Thoracic aorta (tissue), 2 donors: ENCODE measurements at regions not wholly inside any gene's neighbourhood (a gene's known extent, or its start where the extent isn't known, plus 50 kb on each side); places are given as distances from the start of the nearest gene placed in this dataset.

Source experiments
- ATAC-seq: fragments of 150-250 bp; one replicate; pipeline ENCODE4 v1.8.0; 2017; ENCODE audit warnings: low read depth; ENCODE audit not compliant: insufficient number of reproducible peaks, low FRiP score
- DNase-seq: peaks from one replicate; pipeline ENCODE4 v3.0.0-alpha.2; 2020; ENCODE audit warnings: low spot score
- H3K27ac ChIP-seq, 2 donors: fragments of 200-600 bp; sonication (generic); 1 replicate in 1 of 2; 2 replicates in 1 of 2; pipeline ENCODE4 v1.5.1; 2016; ENCODE audit warnings: mild to moderate bottlenecking in 2 of 2, moderate library complexity in 2 of 2
- H3K27me3 ChIP-seq: fragments of 200-600 bp; sonication (generic); replicated peaks from 2 replicates; pipeline ENCODE4 v1.6.0; 2016; ENCODE audit warnings: mild to moderate bottlenecking; ENCODE audit not compliant: insufficient read depth
- H3K36me3 ChIP-seq: fragments of 200-600 bp; sonication (generic); one replicate; pipeline ENCODE4 v1.5.1; 2016
- H3K4me1 ChIP-seq, 2 donors: fragments of 200-600 bp; sonication (generic); 1 replicate in 1 of 2; 2 replicates in 1 of 2; pipeline versions ENCODE4 v1.5.1 to v1.6.0; 2016; ENCODE audit warnings: low read depth in 2 of 2, mild to moderate bottlenecking in 1 of 2; ENCODE audit not compliant: control insufficient read depth in 1 of 2
- H3K4me3 ChIP-seq: fragments of 200-600 bp; sonication (generic); 2 replicates; pipeline ENCODE4 v1.5.1; 2016; ENCODE audit warnings: mild to moderate bottlenecking
- H3K9me3 ChIP-seq: fragments of 200-600 bp; sonication (generic); 2 replicates; pipeline ENCODE4 v1.5.1; 2016
- CTCF ChIP-seq: fragments of 200-600 bp; sonication (generic); IDR thresholded peaks from one replicate; pipeline ENCODE4 v1.5.1; 2019; ENCODE audit warnings: antibody characterized with exemption

- Histone ChIP-seq H3K4me1 (no peaks in the 10 kb centered on the region), H3K36me3 (no peaks in the 10 kb centered on the region), H3K4me3 (no peak overlapping the region), H3K9me3 (no peaks in the 10 kb centered on the region), H3K27ac (no peak overlapping the region), H3K27me3 (no peaks in the 10 kb centered on the region)
- ATAC-seq (no peak), DNase-seq (no peak)
- TF ChIP-seq CTCF, result no peak
Measured at GRCh38 chr18:56118422-56118821, 520.0 kb downstream of the TXNL1 start.

- Histone ChIP-seq H3K36me3 (no peaks in the 10 kb centered on the region), H3K4me3 (no peak overlapping the region), H3K4me1 (no peaks in the 10 kb centered on the region), H3K27ac (no peak overlapping the region), H3K27me3 (no peaks in the 10 kb centered on the region), H3K9me3 (no peaks in the 10 kb centered on the region)
- DNase-seq (no peak), ATAC-seq (no peak)
- no peak for TF ChIP-seq CTCF
Measured at GRCh38 chr18:56115071-56116015, 523.0 kb downstream of the TXNL1 start.

- Histone ChIP-seq H3K27me3 (no peaks in the 10 kb centered on the region), H3K27ac (no peak overlapping the region), H3K4me3 (no peak overlapping the region), H3K9me3 (no peaks in the 10 kb centered on the region), H3K36me3 (no peaks in the 10 kb centered on the region), H3K4me1 (peaks cover 0 to 9% of the 10 kb centered on the region in 2 donors)
- no peak for ATAC-seq
- no peak for TF ChIP-seq CTCF
- no peak for DNase-seq
Measured at GRCh38 chr18:56112984-56113383, 525.0 kb upstream of the TCF4 start.

- Histone ChIP-seq H3K9me3 (no peaks in the 10 kb centered on the region), H3K4me1 (peaks cover 0 to 15% of the 10 kb centered on the region in 2 donors), H3K4me3 (no peak overlapping the region), H3K27ac (no peak overlapping the region), H3K36me3 (no peaks in the 10 kb centered on the region), H3K27me3 (no peaks in the 10 kb centered on the region)
- no peak for TF ChIP-seq CTCF
- no peak for DNase-seq
- no peak for ATAC-seq
Measured at GRCh38 chr18:56112013-56112749, 524.2 kb upstream of the TCF4 start.

GRCh38 chr18:56109757-56110156, 521.8 kb upstream of the TCF4 start:
- no peak for TF ChIP-seq CTCF
- no peaks in the 10 kb centered on the region for H3K27me3 ChIP-seq
- H3K27ac ChIP-seq, result no peak overlapping the region
- no peaks in the 10 kb centered on the region for H3K9me3 ChIP-seq
- H3K36me3 ChIP-seq, result no peaks in the 10 kb centered on the region
- H3K4me3 ChIP-seq, result no peak overlapping the region
- peaks cover 0 to 15% of the 10 kb centered on the region in 2 donors for H3K4me1 ChIP-seq
- DNase-seq, result no peak
- ATAC-seq, result no peak
